Panc1 (cell line): ENCODE measurements at regions not wholly inside any gene's neighbourhood (a gene's known extent, or its start where the extent isn't known, plus 50 kb on each side); places are given as distances from the start of the nearest gene placed in this dataset.

Source experiments
- ATAC-seq: fragments of 200-7000 bp; cut with Tn5 transposase; 2 replicates; pipeline ENCODE4 v1.9.1; 2020; ENCODE audit warnings: mild to moderate bottlenecking, moderate library complexity
- BruUV-seq: library from RNA; stranded (reverse); fragments of 400-500 nt; replicated peaks from 2 replicates; lab custom pipeline; 2021; lab: Mats Ljungman, UMichigan
- CTCF ChIA-PET: fragments of 300-600 bp; sonication (Branson Sonifier 250); formaldehyde crosslinking; loops from one replicate; lab custom pipeline; 2022; ENCODE audit warnings: antibody characterized with exemption; lab: Charles Lee
- POLR2A ChIA-PET: fragments of 300-600 bp; sonication (Branson Sonifier 250); formaldehyde crosslinking; loops from one replicate; lab custom pipeline; 2022; ENCODE audit warnings: antibody characterized with exemption; lab: Charles Lee
- DNase-seq: peaks from one replicate; pipeline ENCODE4 v3.0.0-alpha.2; 2010; ENCODE audit warnings: low read depth, low spot score
- H3K27ac ChIP-seq: 2 replicates; pipeline ENCODE4 v1.5.1; 2011; ENCODE audit warnings: mild to moderate bottlenecking, low read length, inconsistent platforms
- H3K27me3 ChIP-seq: fragments of 200-500 bp; sonication (Bioruptor generic); 2 replicates; pipeline ENCODE4 v1.6.0; 2014; ENCODE audit warnings: low read length, inconsistent platforms; ENCODE audit not compliant: control insufficient read depth, insufficient read depth
- H3K36me3 ChIP-seq: fragments of 200-500 bp; sonication (Bioruptor generic); 2 replicates; pipeline ENCODE4 v1.5.1; 2014; ENCODE audit warnings: inconsistent platforms, mild to moderate bottlenecking, low read length, moderate library complexity; ENCODE audit not compliant: control insufficient read depth, insufficient read depth
- H3K4me1 ChIP-seq: 2 replicates; pipeline ENCODE4 v1.5.1; 2011; ENCODE audit warnings: inconsistent platforms, mild to moderate bottlenecking, low read length, moderate library complexity; ENCODE audit not compliant: control insufficient read depth, insufficient read depth
- H3K4me3 ChIP-seq, 2 experiments: 2 replicates each; pipeline ENCODE4 v1.5.1; 2011 to 2012; ENCODE audit warnings: low read depth in 2 of 2, low read length in 2 of 2, mild to moderate bottlenecking in 2 of 2, inconsistent platforms in 1 of 2, moderate library complexity in 1 of 2
- H3K9me3 ChIP-seq: fragments of 200-500 bp; sonication (Bioruptor generic); 2 replicates; pipeline ENCODE4 v1.5.1; 2014; ENCODE audit warnings: low read depth, mild to moderate bottlenecking, inconsistent platforms, low read length, moderate library complexity; ENCODE audit not compliant: control insufficient read depth, insufficient read depth
- CTCF ChIP-seq: fragments of 450-650 bp; IDR thresholded peaks from 2 replicates; pipeline ENCODE4 v1.5.1; 2017; ENCODE audit warnings: mild to moderate bottlenecking
- POLR2AphosphoS5 ChIP-seq: IDR thresholded peaks from 2 replicates; pipeline ENCODE4 v1.6.1; 2012; ENCODE audit warnings: mild to moderate bottlenecking, low read depth, low read length, moderate library complexity
- REST ChIP-seq, 2 experiments: IDR thresholded peaks; 2 replicates each; pipeline ENCODE4 v1.6.1; 2011 to 2012; ENCODE audit warnings: low read depth in 2 of 2, control low read depth in 1 of 2, low read length in 1 of 2, mild to moderate bottlenecking in 1 of 2, moderate library complexity in 1 of 2; ENCODE audit not compliant: insufficient read depth in 1 of 2
- SIN3A ChIP-seq: IDR thresholded peaks from 2 replicates; pipeline ENCODE4 v1.6.1; 2012; ENCODE audit warnings: low read depth, mild to moderate bottlenecking, low read length, moderate library complexity, borderline replicate concordance; ENCODE audit not compliant: insufficient read depth
- TCF7L2 ChIP-seq: IDR thresholded peaks from 2 replicates; pipeline ENCODE4 v1.6.1; 2011; ENCODE audit warnings: mild to moderate bottlenecking, low read depth, low read length, inconsistent platforms
- in situ Hi-C: cut with HindIII; loops from 2 replicates; pipeline ENCODE4 v1.10.0; 2016; ENCODE audit warnings: low sequenced_read_pairs, low pct_unique_long_range_greater_than_20kb
- intact Hi-C: fragments of 100-400 bp; cut with micrococcal nuclease; formaldehyde crosslinking; loops from one replicate; pipeline ENCODE4 v1.10.0; 2022; ENCODE audit not compliant: unreplicated experiment

- DNase-seq (no peak), ATAC-seq (no peak)
- in situ Hi-C loops (no loop called here), intact Hi-C loops (no loop called here)
- no TSS peak for BruUV-seq
- Histone ChIP-seq H3K4me3 (no peak overlapping the region), H3K27me3 (no peaks in the 10 kb centered on the region), H3K27ac (no peak overlapping the region), H3K36me3 (no peaks in the 10 kb centered on the region), H3K4me1 (no peaks in the 10 kb centered on the region), H3K9me3 (no peaks in the 10 kb centered on the region)
- POLR2A ChIA-PET: no interaction called here
- TF ChIP-seq CTCF (no peak), SIN3A (no peak), REST (IDR thresholded peaks at IDR 0.05; ENCODE audit: insufficient read depth in 1 of 2, low read depth in 2 of 2, low read length in 1 of 2) (no peak), TCF7L2 (no peak), POLR2AphosphoS5 (no peak)
- CTCF ChIA-PET: interaction anchor here (0.6 kb wide), 1 partner anchor 12 kb away, joined by 4 read pairs; no protein-coding TSS in a partner anchor
Measured at GRCh38 chr9:109893241-109893640, 113.2 kb downstream of the PALM2AKAP2 start.

GRCh38 chr9:109894473-109894872 is 114.5 kb downstream of the PALM2AKAP2 start:
- intact Hi-C loops (no loop called here), in situ Hi-C loops (no loop called here)
- Histone ChIP-seq H3K27ac (no peak overlapping the region), H3K4me1 (no peaks in the 10 kb centered on the region), H3K4me3 (no peak overlapping the region), H3K36me3 (no peaks in the 10 kb centered on the region), H3K27me3 (no peaks in the 10 kb centered on the region), H3K9me3 (no peaks in the 10 kb centered on the region)
- DNase-seq (no peak), ATAC-seq (no peak)
- TF ChIP-seq POLR2AphosphoS5 (no peak), SIN3A (no peak), REST (IDR thresholded peaks at IDR 0.05; ENCODE audit: insufficient read depth in 1 of 2, low read depth in 2 of 2, low read length in 1 of 2) (no peak), TCF7L2 (no peak), CTCF (no peak)
- BruUV-seq: no TSS peak
- ChIA-PET CTCF (no interaction called here), POLR2A (no interaction called here)
